NCI-H1105 (cell line): ENCODE measurements at regions not wholly inside any gene's neighbourhood (a gene's known extent, or its start where the extent isn't known, plus 50 kb on each side); places are given as distances from the start of the nearest gene placed in this dataset.
"Not testable (repeated sequence)": the region's sequence is repeated elsewhere in the genome, so short reads cannot be mapped to it uniquely, and the experiment has no call there.

Source experiments
- DNase-seq: peaks from one replicate; lab custom pipeline; 2025; lab: John Stamatoyannopoulos, UW

- no peak for DNase-seq
Observed at GRCh38 chr4:13762130-13762529, 134.6 kb upstream of the BOD1L1 start.

DNA sequence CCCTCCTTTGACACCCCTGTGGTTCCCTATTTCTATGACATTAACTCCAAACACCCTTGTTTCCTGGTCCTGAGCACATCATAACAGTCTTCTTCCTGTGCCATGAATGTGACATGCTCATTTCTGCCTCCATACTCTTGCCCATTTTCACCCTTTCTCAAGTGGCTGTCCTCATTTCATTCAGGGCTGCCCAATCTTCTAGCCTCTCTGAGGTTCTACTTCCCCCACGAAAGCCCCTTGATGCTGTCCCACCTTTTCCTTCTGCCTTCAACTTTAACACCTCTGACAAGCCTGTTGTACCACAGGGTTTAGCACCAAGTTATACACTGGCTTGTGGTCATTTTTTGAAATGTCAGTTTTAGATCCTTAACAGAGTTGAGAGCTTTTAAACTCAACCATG, 136.2 kb upstream of the BOD1L1 start:
- no peak for DNase-seq

DNA sequence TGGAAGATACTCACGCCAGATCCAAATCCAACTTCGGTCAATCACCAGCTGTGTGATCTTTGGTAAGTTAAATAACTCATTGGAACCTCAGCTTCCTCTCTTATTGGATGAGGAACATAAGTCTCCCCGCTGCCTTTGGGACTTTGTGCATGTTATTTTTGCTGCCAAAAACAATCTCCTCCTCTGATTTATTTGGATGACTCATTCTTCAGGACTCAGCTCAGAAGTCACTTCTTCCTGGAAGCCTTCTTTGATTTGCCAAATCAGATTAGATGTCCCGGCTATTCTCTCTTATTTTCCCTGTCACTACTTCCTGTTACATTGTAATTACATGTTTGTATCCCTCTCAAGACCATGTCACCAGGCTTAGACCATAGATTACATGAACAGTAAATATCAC, 138.0 kb upstream of the BOD1L1 start:
- DNase-seq = no peak

GRCh38 chr4:13766761-13767540, 139.4 kb upstream of the BOD1L1 start:
- no peak for DNase-seq

GRCh38 chr4:13777341-13777740, 149.8 kb upstream of the BOD1L1 start:
- no peak for DNase-seq

GRCh38 chr4:13778367-13778766, 150.8 kb upstream of the BOD1L1 start:
- DNase-seq = no peak

DNA sequence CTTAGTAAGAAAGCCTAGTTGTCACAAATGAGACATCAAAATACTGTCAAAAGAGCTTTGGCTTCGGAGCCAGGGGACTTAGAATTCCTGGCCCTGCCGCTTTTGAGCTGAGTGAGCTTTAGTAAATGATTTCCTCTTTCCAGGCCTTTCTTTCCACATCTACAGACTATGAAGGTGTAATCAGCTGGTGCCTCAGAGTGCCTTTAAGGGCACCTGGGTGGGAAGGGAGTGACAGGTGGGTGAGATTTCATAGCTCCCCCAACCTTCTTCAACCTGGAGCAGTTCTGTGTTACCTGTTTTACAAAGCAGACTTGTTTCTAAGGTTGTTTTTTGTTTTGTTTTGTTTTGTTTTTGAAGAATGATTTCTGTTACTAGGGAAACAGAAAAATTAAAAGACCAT, 154.7 kb upstream of the BOD1L1 start:
- DNase-seq = no peak

DNA sequence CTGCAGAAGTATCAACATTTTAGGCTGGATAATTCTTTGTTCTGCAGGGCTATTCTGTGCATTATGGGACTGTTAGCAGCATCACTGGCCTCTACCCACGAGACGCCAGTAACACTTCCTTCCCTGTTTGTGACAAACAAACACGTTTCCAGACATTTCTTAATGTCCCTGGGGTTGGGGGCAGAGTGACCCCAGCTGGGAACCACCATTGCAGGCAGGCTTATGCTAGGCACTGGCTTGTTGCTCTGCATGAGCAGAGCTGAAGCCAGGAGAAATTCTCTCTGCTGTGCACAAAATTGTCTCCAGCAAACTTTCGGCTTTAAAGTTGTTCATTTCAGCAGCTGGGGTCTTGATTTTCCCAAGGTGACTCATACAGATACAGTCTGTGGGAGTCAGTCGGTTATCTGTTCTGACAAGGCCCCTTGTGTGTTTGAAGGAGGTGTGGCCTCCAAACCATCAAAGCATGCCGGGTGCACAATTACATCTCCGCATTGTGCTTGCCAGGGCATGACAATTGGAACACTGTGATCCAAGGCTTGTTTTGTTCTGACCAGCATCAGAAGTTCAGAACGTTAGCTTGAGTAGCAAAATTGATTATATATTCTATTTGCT, 156.4 kb upstream of the BOD1L1 start:
- no peak for DNase-seq

DNA sequence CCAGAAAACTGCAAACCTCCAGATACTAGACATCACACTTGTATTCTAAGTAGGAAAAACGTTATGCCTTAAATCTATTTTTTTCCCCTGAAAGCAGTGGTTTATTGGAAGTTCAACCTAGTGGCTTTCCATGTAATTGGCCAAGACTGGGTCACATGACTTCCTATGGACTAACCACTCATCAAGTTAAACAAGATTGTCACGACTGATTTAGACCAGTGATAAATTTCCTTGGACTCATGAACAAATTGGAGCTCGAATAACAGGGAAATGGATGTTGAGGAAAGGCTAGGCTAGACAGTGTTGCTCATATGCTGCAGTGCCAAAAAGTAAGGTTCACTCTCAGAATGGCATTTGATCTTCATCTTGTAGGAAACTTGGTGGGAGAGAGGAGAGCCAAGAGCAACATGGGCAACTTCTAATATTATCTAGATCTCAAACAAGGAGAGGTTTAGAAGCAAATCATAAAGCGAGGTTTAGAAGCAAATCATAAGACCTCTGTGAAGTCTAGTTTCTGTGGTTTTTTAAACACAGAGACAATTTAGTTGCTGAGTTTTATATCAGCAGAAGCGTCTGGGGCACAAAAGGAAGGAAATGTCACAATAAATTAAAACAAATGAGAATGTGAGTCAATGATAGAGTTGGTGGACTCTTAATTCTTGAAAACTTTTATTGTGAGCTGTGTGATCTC, 165.6 kb upstream of the BOD1L1 start:
- DNase-seq = no peak

GRCh38 chr4:13794819-13795565, 167.5 kb upstream of the BOD1L1 start:
- DNase-seq = no peak

GRCh38 chr4:13797061-13797460, 169.5 kb upstream of the BOD1L1 start:
- DNase-seq = no peak

DNA sequence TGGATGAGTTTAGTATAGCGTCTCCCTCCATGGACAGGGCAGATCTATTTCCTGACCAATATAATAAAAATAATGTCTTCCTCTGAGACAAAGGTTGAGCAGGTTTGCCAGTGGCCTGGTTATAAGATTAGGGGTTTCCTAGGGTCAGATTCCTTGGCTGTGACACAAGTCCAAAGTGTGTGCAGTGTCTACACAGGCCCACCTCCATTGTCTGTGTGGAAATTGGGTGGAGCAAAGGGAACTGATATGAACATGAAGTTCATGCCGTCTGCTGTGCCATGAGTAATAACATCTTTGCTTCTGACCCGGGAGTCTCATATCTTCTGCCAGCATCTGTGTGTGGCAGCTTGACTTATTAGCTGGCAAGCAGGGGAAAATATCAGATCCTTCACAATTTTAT, 187.7 kb upstream of the BOD1L1 start:
- no peak for DNase-seq

- no peak for DNase-seq
Observed at GRCh38 chr4:13816472-13816871, 188.9 kb upstream of the BOD1L1 start.

DNA sequence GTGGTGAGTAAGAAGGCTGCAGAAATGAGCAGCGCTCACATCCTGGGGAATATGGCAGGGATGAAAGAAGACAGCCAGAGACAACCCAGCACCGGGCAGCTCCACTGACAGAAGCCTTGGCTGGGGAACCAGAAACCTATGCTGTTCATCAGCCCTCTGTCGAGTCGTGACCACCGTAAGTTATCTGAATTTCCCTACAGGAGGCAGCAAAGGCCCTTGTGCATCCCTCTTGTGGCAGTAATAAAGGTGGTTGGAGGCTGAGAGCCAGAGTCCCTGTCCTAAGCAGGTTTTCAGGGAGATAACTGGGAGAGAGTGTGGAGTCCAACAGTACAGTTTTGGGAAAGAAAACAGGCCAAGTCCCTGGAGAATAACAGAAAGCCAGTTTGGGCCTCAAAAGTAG, 194.0 kb upstream of the BOD1L1 start:
- no peak for DNase-seq

DNA sequence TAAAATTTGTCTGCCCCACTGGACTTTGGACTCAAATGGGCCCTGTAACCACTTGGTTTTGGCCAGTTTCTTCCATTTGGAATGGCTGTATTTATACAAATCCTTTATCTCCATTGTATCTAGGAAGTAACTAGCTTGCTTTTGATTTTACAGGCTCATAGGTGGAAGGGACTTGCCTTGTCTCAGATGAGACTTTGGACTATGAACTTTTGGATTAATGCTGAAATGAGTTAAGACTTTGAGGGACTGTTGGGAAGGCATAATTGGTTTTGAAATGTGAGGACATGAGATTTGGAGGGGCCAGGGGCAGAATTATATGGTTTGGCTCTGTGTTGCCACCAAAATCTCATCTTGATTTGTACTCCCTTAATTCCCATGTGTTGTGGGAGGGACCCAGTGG, 198.3 kb upstream of the BOD1L1 start:
- DNase-seq = not testable (repeated sequence)

DNA sequence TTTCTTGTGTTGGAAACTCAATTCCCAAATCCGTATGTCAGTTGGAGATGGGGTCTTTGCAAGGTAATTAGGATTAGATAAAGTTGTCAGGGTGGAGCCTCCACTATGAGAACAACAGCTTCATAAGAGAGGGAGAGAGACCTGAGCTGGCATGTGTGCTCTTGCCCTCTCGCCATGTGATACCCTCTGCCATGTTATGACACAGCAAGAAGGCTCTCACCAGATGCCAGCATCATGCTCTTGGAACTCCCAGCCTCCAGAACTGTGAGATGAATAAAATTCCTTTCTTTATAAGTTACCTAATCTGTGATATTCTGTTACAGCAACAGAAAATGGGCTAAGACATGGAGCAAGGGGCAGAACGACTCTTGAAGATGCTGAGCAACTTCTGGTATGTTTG, 201.9 kb upstream of the BOD1L1 start:
- DNase-seq = no peak

DNA sequence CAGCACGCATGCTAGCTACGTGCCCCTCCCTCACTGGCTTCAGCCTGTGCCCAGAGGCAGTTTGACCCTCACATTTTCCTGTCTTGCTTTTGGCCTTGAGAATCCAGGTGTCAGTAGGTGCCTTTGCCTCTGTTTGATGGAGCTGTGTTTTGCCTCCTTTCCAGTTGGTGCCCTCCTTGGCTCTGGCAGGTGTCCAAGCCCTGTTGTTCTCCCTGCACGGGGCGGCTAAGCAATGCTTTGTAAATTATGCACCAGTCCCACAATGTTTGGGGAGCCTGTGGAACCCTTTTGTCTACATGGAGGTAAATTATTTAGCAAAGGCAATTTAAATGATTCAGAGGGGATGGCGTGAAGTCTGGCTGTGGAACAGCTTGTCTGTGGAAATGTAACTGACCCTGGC, 202.9 kb upstream of the BOD1L1 start:
- no peak for DNase-seq

DNA sequence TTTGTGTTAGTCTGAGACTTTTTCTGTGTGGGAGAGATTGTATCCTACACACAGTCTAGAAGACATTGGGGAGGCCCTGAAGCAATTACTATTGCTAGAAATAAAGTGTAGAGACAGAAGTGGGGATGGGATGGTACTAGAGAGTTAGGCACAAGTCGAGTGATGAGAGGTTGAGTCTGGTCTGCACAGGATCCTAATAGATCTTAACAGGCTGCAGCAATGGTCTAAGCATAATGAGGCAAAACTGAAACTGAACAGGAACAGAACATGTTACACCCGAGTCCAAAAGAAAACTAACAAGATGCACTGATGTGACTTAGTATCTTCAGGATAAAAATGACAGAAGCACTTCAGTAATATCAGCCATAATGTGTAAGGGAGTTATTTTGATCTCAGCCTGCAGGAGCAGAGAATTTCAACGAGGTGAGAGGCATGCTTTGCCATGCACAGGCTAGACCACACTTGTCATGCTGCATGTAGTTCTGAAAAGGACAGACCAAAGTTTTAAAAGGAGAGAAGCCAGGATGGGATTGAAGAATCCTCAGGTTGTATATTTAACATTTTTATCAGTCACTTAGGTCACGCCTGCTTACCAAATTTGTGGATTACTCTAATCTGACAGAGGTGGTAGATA, 205.8 kb upstream of the BOD1L1 start:
- DNase-seq = no peak

GRCh38 chr4:13836946-13837912, 209.7 kb upstream of the BOD1L1 start:
- no peak for DNase-seq

DNA sequence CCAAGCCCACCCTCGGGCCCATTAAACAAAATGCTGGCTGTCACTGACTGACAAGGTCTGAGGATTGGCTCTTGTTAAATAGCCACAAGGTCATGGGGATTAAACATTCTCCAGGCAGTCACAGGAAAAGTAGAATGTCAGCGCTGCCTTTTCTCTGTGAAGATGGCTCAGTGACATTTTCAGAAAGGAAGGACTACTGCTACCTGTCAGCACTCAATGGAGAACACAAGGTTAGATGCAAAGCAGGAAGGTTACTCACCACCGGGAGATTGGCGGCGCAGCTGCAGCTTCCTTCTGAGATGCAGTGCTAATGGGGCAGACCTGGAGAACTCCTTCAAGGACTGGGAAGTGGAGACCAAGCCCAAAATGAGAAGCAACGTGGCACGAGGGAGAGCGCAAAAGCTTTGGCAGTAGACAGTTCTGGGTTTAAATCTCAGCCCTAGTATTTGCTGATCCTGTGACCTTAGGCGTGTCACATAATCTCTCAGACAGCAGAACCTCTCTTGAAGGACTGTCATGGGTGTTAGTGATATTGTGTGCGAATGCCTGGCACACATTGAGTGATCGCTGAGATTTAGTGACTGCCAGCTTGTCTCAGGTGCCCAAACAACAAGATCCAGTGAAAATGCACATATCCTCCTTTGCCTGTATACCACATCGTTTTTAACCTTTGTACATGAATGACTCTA, 213.1 kb upstream of the BOD1L1 start:
- no peak for DNase-seq
